GM12878 (cell line): ENCODE measurements at regions not wholly inside any gene's neighbourhood (a gene's known extent, or its start where the extent isn't known, plus 50 kb on each side); places are given as distances from the start of the nearest gene placed in this dataset.

Source experiments
- EP300 ChIP-seq, 2 experiments: fragments of 150-350 bp in 1 of 2; IDR thresholded peaks; 2 replicates each; pipeline ENCODE4 v1.6.1; 2011 to 2012; ENCODE audit warnings: low read depth in 2 of 2, low read length in 2 of 2, borderline replicate concordance in 1 of 2, improper control_type of control experiment in 1 of 2, inconsistent platforms in 1 of 2; ENCODE audit not compliant: control insufficient read depth in 1 of 2
- ETV6 ChIP-seq, 2 experiments: fragments of 450-650 bp in 1 of 2; IDR thresholded peaks in 1 of 2; conservative IDR thresholded peaks in 1 of 2; 2 replicates each; pipeline ENCODE4 v1.6.1; 2014; ENCODE audit warnings: antibody characterized with exemption in 1 of 2, borderline replicate concordance in 1 of 2, low read depth in 1 of 2, mild to moderate bottlenecking in 1 of 2, moderate library complexity in 1 of 2
- NFIC ChIP-seq: IDR thresholded peaks from 2 replicates; pipeline ENCODE4 v1.6.1; 2012; ENCODE audit warnings: low read depth, mild to moderate bottlenecking, inconsistent platforms, low read length, moderate library complexity
- POLR2A ChIP-seq: IDR thresholded peaks from 2 replicates; pipeline ENCODE4 v1.6.1; 2011; ENCODE audit warnings: low read depth, mild to moderate bottlenecking, low read length
- RAD21 ChIP-seq: IDR thresholded peaks from 2 replicates; pipeline ENCODE4 v1.6.1; 2011; ENCODE audit warnings: mild to moderate bottlenecking, low read depth, low read length, moderate library complexity; ENCODE audit not compliant: insufficient read depth
- RFX5 ChIP-seq: IDR thresholded peaks from 2 replicates; pipeline ENCODE4 v1.6.1; 2011; ENCODE audit warnings: low read depth, low read length, improper control_type of control experiment
- TF ChIP-seq, protein P1 (sequence below): fragments of 450-650 bp; IDR thresholded peaks from 2 replicates; pipeline ENCODE4 v1.6.1; 2014; ENCODE audit warnings: mild to moderate bottlenecking
- TF ChIP-seq, protein P2 (sequence below), 3 experiments: IDR thresholded peaks in 2 of 3; conservative IDR thresholded peaks in 1 of 3; 2 replicates each; pipeline ENCODE4 v1.5.1; 2011; ENCODE audit warnings: low read depth in 3 of 3, low read length in 3 of 3, mild to moderate bottlenecking in 3 of 3, control low read depth in 2 of 3, moderate library complexity in 2 of 3, inconsistent platforms in 1 of 3, mixed read lengths in 1 of 3; ENCODE audit not compliant: control insufficient read depth in 2 of 3, insufficient read depth in 1 of 3; ENCODE audit errors: extremely low read depth in 1 of 3
- TF ChIP-seq, protein P3 (sequence below): IDR thresholded peaks from 2 replicates; pipeline ENCODE4 v1.6.1; 2012; ENCODE audit warnings: mild to moderate bottlenecking, low read depth, low read length

DNA sequence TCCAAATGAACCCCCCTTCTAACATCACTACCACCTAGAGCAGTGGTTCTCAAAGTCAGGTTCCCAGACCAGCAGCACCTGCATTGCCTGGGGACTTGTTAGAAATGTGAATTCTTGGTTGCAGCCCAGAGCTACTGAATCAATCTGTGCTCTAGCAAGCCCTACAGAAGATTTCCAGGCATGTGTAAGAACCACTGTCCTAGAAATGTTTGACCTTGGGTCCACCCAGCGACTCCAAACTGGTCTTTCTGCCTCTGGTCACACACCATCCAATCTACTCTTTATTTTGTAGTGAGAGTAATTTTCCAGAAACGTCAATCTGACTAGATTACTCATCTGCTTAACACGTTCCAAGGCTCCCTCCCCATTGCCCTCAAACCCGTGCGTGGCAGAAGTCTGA, 169.9 kb downstream of the HAPSTR1 start:
- no peak for TF ChIP-seq RFX5
- no peak for TF ChIP-seq RAD21
- TF ChIP-seq, protein P1, sequence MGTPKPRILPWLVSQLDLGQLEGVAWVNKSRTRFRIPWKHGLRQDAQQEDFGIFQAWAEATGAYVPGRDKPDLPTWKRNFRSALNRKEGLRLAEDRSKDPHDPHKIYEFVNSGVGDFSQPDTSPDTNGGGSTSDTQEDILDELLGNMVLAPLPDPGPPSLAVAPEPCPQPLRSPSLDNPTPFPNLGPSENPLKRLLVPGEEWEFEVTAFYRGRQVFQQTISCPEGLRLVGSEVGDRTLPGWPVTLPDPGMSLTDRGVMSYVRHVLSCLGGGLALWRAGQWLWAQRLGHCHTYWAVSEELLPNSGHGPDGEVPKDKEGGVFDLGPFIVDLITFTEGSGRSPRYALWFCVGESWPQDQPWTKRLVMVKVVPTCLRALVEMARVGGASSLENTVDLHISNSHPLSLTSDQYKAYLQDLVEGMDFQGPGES: no peak
- no peak for TF ChIP-seq ETV6 (conservative IDR thresholded peaks at IDR 0.05 in 1 of 2, IDR thresholded peaks at IDR 0.05 in 1 of 2; ENCODE audit: borderline replicate concordance in 1 of 2, low read depth in 1 of 2)
- no peak for TF ChIP-seq POLR2A
- no peak for TF ChIP-seq EP300 (IDR thresholded peaks at IDR 0.05; ENCODE audit: borderline replicate concordance in 1 of 2, control insufficient read depth in 1 of 2, low read depth in 2 of 2, low read length in 2 of 2)
- TF ChIP-seq NFIC: no peak
- TF ChIP-seq, protein P2, sequence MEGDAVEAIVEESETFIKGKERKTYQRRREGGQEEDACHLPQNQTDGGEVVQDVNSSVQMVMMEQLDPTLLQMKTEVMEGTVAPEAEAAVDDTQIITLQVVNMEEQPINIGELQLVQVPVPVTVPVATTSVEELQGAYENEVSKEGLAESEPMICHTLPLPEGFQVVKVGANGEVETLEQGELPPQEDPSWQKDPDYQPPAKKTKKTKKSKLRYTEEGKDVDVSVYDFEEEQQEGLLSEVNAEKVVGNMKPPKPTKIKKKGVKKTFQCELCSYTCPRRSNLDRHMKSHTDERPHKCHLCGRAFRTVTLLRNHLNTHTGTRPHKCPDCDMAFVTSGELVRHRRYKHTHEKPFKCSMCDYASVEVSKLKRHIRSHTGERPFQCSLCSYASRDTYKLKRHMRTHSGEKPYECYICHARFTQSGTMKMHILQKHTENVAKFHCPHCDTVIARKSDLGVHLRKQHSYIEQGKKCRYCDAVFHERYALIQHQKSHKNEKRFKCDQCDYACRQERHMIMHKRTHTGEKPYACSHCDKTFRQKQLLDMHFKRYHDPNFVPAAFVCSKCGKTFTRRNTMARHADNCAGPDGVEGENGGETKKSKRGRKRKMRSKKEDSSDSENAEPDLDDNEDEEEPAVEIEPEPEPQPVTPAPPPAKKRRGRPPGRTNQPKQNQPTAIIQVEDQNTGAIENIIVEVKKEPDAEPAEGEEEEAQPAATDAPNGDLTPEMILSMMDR (IDR thresholded peaks at IDR 0.05 in 2 of 3, conservative IDR thresholded peaks at IDR 0.05 in 1 of 3; ENCODE audit: control insufficient read depth in 2 of 3, extremely low read depth in 1 of 3, insufficient read depth in 1 of 3, low read depth in 3 of 3, low read length in 3 of 3): no peak
- TF ChIP-seq, protein P3, sequence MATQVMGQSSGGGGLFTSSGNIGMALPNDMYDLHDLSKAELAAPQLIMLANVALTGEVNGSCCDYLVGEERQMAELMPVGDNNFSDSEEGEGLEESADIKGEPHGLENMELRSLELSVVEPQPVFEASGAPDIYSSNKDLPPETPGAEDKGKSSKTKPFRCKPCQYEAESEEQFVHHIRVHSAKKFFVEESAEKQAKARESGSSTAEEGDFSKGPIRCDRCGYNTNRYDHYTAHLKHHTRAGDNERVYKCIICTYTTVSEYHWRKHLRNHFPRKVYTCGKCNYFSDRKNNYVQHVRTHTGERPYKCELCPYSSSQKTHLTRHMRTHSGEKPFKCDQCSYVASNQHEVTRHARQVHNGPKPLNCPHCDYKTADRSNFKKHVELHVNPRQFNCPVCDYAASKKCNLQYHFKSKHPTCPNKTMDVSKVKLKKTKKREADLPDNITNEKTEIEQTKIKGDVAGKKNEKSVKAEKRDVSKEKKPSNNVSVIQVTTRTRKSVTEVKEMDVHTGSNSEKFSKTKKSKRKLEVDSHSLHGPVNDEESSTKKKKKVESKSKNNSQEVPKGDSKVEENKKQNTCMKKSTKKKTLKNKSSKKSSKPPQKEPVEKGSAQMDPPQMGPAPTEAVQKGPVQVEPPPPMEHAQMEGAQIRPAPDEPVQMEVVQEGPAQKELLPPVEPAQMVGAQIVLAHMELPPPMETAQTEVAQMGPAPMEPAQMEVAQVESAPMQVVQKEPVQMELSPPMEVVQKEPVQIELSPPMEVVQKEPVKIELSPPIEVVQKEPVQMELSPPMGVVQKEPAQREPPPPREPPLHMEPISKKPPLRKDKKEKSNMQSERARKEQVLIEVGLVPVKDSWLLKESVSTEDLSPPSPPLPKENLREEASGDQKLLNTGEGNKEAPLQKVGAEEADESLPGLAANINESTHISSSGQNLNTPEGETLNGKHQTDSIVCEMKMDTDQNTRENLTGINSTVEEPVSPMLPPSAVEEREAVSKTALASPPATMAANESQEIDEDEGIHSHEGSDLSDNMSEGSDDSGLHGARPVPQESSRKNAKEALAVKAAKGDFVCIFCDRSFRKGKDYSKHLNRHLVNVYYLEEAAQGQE: no peak
